Spleen (tissue), 7 donors: ENCODE measurements at regions not wholly inside any gene's neighbourhood (a gene's known extent, or its start where the extent isn't known, plus 50 kb on each side); places are given as distances from the start of the nearest gene placed in this dataset.

Experiments
- POLR2A ChIP-seq, 3 donors: fragments of 450-650 bp; IDR thresholded peaks; one replicate each; pipeline ENCODE4 v1.5.1; 2017; ENCODE audit warnings: antibody characterized with exemption in 3 of 3, mild to moderate bottlenecking in 1 of 3
- POLR2AphosphoS5 ChIP-seq, 3 donors: sonication (generic); formaldehyde crosslinking; IDR thresholded peaks; one replicate each; pipeline ENCODE4 v1.5.1; 2017; ENCODE audit warnings: antibody characterized with exemption in 3 of 3
- TF ChIP-seq, protein P1 (sequence below), 11 experiments: fragments of 200-600 bp in 7 of 11; fragments of 450-650 bp in 4 of 11; sonication (generic) in 4 of 11; IDR thresholded peaks in 8 of 11; conservative IDR thresholded peaks in 3 of 11; 1 replicate in 7 of 11; 2 replicates in 4 of 11; pipeline versions ENCODE4 v1.4.0 to v1.8.0; 2016 to 2021; ENCODE audit warnings: antibody characterized with exemption in 11 of 11, inconsistent platforms in 4 of 11, mild to moderate bottlenecking in 1 of 11
- donor health status: DM: no; HTN: no; CAD: no; lungs with moderate emphysema.
- donor health status: DM: no; HTN: no; CAD: no.
- donor health status: DM: no; HTN: no; CAD: no.

DNA sequence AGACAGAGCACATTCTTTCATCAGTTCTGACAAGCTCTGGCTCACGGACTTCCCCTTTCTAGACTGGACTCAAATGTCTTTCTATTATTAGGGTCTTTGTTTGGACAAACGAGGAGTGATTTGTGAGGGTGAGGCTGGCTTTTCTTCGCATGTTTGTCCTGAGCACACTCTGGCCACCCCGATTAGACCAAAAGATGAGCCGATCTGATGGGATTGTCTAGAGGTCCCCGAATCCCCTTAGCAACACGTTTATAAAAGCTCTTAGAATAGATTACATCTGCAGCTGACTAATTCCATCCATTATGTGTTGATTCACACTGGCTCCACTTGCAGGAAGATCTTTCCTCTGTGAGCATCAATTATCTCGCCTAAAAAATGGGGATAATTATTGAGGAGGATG, 675.4 kb upstream of the AUTS2 start:
- TF ChIP-seq POLR2A (IDR thresholded peaks at IDR 0.05), result no peak
- TF ChIP-seq, protein P1, sequence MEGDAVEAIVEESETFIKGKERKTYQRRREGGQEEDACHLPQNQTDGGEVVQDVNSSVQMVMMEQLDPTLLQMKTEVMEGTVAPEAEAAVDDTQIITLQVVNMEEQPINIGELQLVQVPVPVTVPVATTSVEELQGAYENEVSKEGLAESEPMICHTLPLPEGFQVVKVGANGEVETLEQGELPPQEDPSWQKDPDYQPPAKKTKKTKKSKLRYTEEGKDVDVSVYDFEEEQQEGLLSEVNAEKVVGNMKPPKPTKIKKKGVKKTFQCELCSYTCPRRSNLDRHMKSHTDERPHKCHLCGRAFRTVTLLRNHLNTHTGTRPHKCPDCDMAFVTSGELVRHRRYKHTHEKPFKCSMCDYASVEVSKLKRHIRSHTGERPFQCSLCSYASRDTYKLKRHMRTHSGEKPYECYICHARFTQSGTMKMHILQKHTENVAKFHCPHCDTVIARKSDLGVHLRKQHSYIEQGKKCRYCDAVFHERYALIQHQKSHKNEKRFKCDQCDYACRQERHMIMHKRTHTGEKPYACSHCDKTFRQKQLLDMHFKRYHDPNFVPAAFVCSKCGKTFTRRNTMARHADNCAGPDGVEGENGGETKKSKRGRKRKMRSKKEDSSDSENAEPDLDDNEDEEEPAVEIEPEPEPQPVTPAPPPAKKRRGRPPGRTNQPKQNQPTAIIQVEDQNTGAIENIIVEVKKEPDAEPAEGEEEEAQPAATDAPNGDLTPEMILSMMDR (IDR thresholded peaks at IDR 0.05 in 8 of 11, conservative IDR thresholded peaks at IDR 0.05 in 3 of 11), result no peak
- TF ChIP-seq POLR2AphosphoS5 (IDR thresholded peaks at IDR 0.05), result no peak
